H9 (cell line): ENCODE measurements at regions not wholly inside any gene's neighbourhood (a gene's known extent, or its start where the extent isn't known, plus 50 kb on each side); places are given as distances from the start of the nearest gene placed in this dataset.

ENCODE experiments used
- DNase-seq: peaks from one replicate; pipeline ENCODE4 v3.0.0-alpha.2; 2017
- H2AFZ ChIP-seq: one replicate; pipeline ENCODE4 v1.6.1; 2013; ENCODE audit warnings: mild to moderate bottlenecking, low read length, control low read depth, moderate library complexity
- H2AK5ac ChIP-seq: 2 replicates; pipeline ENCODE4 v1.6.1; 2013; ENCODE audit warnings: low read length, control low read depth, mixed read lengths; ENCODE audit not compliant: insufficient read length
- H2BK120ac ChIP-seq: one replicate; pipeline ENCODE4 v1.6.1; 2013; ENCODE audit warnings: low read depth, mild to moderate bottlenecking, low read length, control low read depth, inconsistent platforms; ENCODE audit not compliant: poor library complexity, severe bottlenecking
- H2BK12ac ChIP-seq: 2 replicates; pipeline ENCODE4 v1.6.1; 2013; ENCODE audit warnings: low read length, control low read depth, mixed read lengths, low read depth; ENCODE audit not compliant: insufficient read length
- H2BK15ac ChIP-seq: 2 replicates; pipeline ENCODE4 v1.6.1; 2013; ENCODE audit warnings: low read depth, low read length, control low read depth
- H2BK20ac ChIP-seq: one replicate; pipeline ENCODE4 v1.6.1; 2013; ENCODE audit warnings: low read depth, mild to moderate bottlenecking, low read length, control low read depth, inconsistent platforms; ENCODE audit not compliant: poor library complexity, severe bottlenecking
- H2BK5ac ChIP-seq: 2 replicates; pipeline ENCODE4 v1.6.1; 2013; ENCODE audit warnings: low read length, control low read depth, mixed read lengths; ENCODE audit not compliant: insufficient read length
- H3K14ac ChIP-seq: 2 replicates; pipeline ENCODE4 v1.6.1; 2013; ENCODE audit warnings: low read length, control low read depth; ENCODE audit not compliant: insufficient read depth
- H3K18ac ChIP-seq: 2 replicates; pipeline ENCODE4 v1.6.1; 2013; ENCODE audit warnings: low read depth, mild to moderate bottlenecking, mixed read lengths, low read length, control low read depth; ENCODE audit not compliant: insufficient read length
- H3K23ac ChIP-seq: 2 replicates; pipeline ENCODE4 v1.6.1; 2013; ENCODE audit warnings: low read length, control low read depth, mixed read lengths, low read depth; ENCODE audit not compliant: insufficient read length
- H3K23me2 ChIP-seq: 2 replicates; pipeline ENCODE4 v1.6.1; 2013; ENCODE audit warnings: low read depth, mild to moderate bottlenecking, mixed read lengths, low read length, control low read depth; ENCODE audit not compliant: insufficient read length, poor library complexity, severe bottlenecking
- H3K27ac ChIP-seq: 2 replicates; pipeline ENCODE4 v1.5.1; 2013; ENCODE audit warnings: low read length, control low read depth, mixed read lengths, low read depth; ENCODE audit not compliant: insufficient read length
- H3K27me3 ChIP-seq: 2 replicates; pipeline ENCODE4 v1.6.1; 2013; ENCODE audit warnings: low read length, control low read depth, inconsistent platforms; ENCODE audit not compliant: insufficient read depth
- H3K4ac ChIP-seq: 2 replicates; pipeline ENCODE4 v1.6.1; 2013; ENCODE audit warnings: low read depth, mild to moderate bottlenecking, control low read depth, inconsistent platforms, low read length, moderate library complexity
- H3K4me1 ChIP-seq: 2 replicates; pipeline ENCODE4 v1.6.1; 2013; ENCODE audit warnings: low read length, control low read depth, inconsistent platforms; ENCODE audit not compliant: insufficient read depth
- H3K4me2 ChIP-seq: 2 replicates; pipeline ENCODE4 v1.6.1; 2013; ENCODE audit warnings: low read length, control low read depth, mixed read lengths; ENCODE audit not compliant: insufficient read length, insufficient read depth
- H3K56ac ChIP-seq: 2 replicates; pipeline ENCODE4 v1.6.1; 2013; ENCODE audit warnings: low read depth, mild to moderate bottlenecking, mixed read lengths, low read length, control low read depth; ENCODE audit not compliant: insufficient read length
- H3K79me1 ChIP-seq: 2 replicates; pipeline ENCODE4 v1.6.1; 2013; ENCODE audit warnings: low read depth, mild to moderate bottlenecking, moderate library complexity, low read length, control low read depth, inconsistent platforms; ENCODE audit not compliant: insufficient read depth, poor library complexity, severe bottlenecking
- H3K79me2 ChIP-seq: 2 replicates; pipeline ENCODE4 v1.6.1; 2013; ENCODE audit warnings: low read length, control low read depth, inconsistent platforms; ENCODE audit not compliant: insufficient read depth
- H3K9ac ChIP-seq: 2 replicates; pipeline ENCODE4 v1.6.1; 2013; ENCODE audit warnings: low read length, control low read depth, mixed read lengths; ENCODE audit not compliant: insufficient read length; ENCODE audit errors: extremely low read depth
- H3K9me3 ChIP-seq: one replicate; pipeline ENCODE4 v1.6.1; 2013; ENCODE audit warnings: low read depth, low read length, inconsistent platforms; ENCODE audit not compliant: control insufficient read depth
- H3T11ph ChIP-seq: one replicate; pipeline ENCODE4 v1.6.1; 2013; ENCODE audit warnings: mild to moderate bottlenecking, low read length, control low read depth, inconsistent platforms
- H4K20me1 ChIP-seq: one replicate; pipeline ENCODE4 v1.6.1; 2013; ENCODE audit not compliant: control insufficient read depth, insufficient read length, insufficient read depth
- H4K5ac ChIP-seq: 2 replicates; pipeline ENCODE4 v1.6.1; 2013; ENCODE audit warnings: low read depth, mild to moderate bottlenecking, mixed read lengths, low read length, control low read depth; ENCODE audit not compliant: insufficient read length
- H4K8ac ChIP-seq: replicated peaks from 2 replicates; pipeline ENCODE4 v1.6.1; 2013; ENCODE audit warnings: low read length, control low read depth, mixed read lengths, low read depth; ENCODE audit not compliant: insufficient read length
- H4K91ac ChIP-seq: 2 replicates; pipeline ENCODE4 v1.6.1; 2013; ENCODE audit warnings: low read depth, mild to moderate bottlenecking, moderate library complexity, mixed read lengths, low read length, control low read depth; ENCODE audit not compliant: insufficient read length
- H3K27ac Mint-ChIP-seq, 3 experiments: 2 replicates in 2 of 3; 3 replicates in 1 of 3; pipeline ENCODE4 v1.8.0; 2020 to 2021; ENCODE audit warnings: mixed read lengths in 3 of 3, mild to moderate bottlenecking in 1 of 3, moderate library complexity in 1 of 3
- H3K27me3 Mint-ChIP-seq: 2 replicates; pipeline ENCODE4 v1.8.0; 2021; ENCODE audit warnings: low read depth, mild to moderate bottlenecking, moderate library complexity, mixed read lengths
- H3K36me3 Mint-ChIP-seq, 3 experiments: 2 replicates in 2 of 3; 3 replicates in 1 of 3; pipeline ENCODE4 v1.8.0; 2020 to 2021; ENCODE audit warnings: low read depth in 3 of 3, mixed read lengths in 3 of 3; ENCODE audit not compliant: insufficient read depth in 1 of 3
- H3K4me1 Mint-ChIP-seq, 2 experiments: 2 replicates each; pipeline ENCODE4 v1.8.0; 2020; ENCODE audit warnings: mixed read lengths in 2 of 2
- H3K4me3 Mint-ChIP-seq, 2 experiments: 2 replicates in 1 of 2; 3 replicates in 1 of 2; pipeline ENCODE4 v1.8.0; 2020 to 2021; ENCODE audit warnings: mild to moderate bottlenecking in 2 of 2, mixed read lengths in 2 of 2, moderate library complexity in 1 of 2
- H3K9me3 Mint-ChIP-seq, 2 experiments: 2 replicates in 1 of 2; 3 replicates in 1 of 2; pipeline ENCODE4 v1.8.0; 2020; ENCODE audit warnings: mild to moderate bottlenecking in 2 of 2, mixed read lengths in 2 of 2, moderate library complexity in 1 of 2
- WGBS: extraction: QIAGEN DNeasy Blood & Tissue Kit; methylation state at CpG from one replicate; pipeline ENCODE4 v1.1.7; 2013; ENCODE audit warnings: missing lambda C conversion rate, low lambda C conversion rate, mixed read lengths; ENCODE audit not compliant: insufficient read length; ENCODE audit errors: extremely low coverage; 5-methylcytosine and 5-hydroxymethylcytosine counted together
- TF ChIP-seq, protein P1 (sequence below): fragments of 200-600 bp; sonication (generic); conservative IDR thresholded peaks from 3 replicates; pipeline ENCODE4 v1.8.0; 2021; ENCODE audit warnings: antibody characterized with exemption, mild to moderate bottlenecking

DNA sequence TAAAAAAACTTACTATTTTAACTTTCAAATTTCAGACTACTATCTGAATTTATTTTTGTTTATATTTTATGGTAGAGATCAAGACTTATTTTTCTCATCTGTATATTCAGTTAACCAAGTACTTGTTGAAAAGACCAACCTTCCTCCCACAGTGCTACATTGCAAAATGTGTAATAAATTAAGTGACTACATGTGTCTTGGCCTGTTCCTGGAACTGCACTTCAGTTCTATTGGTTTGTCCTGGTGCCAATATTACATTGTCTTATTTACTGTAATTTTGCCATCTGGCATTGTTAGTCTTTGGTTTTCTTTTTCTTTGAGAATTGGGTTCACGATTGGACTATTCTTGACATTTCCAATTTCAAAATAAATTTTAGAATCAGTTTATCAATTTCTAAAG is 138.4 kb upstream of the KCNMB2 start:
- H4K5ac ChIP-seq = no peak overlapping the region
- H2BK120ac ChIP-seq = no peak overlapping the region
- WGBS = no CpG with 5 or more reads among the region's 1 CpG
- H4K91ac ChIP-seq = no peak overlapping the region
- DNase-seq = no peak
- H2AK5ac ChIP-seq = no peak overlapping the region
- H2BK5ac ChIP-seq = no peak overlapping the region
- H3K36me3 Mint-ChIP-seq = no peaks in the 10 kb centered on the region
- no peak overlapping the region for H3K23ac ChIP-seq
- no peak overlapping the region for H3K18ac ChIP-seq
- no peak overlapping the region for H2AFZ ChIP-seq
- no peaks in the 10 kb centered on the region for H3K9me3 Mint-ChIP-seq
- TF ChIP-seq, protein P1, sequence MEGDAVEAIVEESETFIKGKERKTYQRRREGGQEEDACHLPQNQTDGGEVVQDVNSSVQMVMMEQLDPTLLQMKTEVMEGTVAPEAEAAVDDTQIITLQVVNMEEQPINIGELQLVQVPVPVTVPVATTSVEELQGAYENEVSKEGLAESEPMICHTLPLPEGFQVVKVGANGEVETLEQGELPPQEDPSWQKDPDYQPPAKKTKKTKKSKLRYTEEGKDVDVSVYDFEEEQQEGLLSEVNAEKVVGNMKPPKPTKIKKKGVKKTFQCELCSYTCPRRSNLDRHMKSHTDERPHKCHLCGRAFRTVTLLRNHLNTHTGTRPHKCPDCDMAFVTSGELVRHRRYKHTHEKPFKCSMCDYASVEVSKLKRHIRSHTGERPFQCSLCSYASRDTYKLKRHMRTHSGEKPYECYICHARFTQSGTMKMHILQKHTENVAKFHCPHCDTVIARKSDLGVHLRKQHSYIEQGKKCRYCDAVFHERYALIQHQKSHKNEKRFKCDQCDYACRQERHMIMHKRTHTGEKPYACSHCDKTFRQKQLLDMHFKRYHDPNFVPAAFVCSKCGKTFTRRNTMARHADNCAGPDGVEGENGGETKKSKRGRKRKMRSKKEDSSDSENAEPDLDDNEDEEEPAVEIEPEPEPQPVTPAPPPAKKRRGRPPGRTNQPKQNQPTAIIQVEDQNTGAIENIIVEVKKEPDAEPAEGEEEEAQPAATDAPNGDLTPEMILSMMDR = no peak
- H3K4ac ChIP-seq = no peak overlapping the region
- no peak overlapping the region for H3K9ac ChIP-seq
- no peak overlapping the region for H2BK20ac ChIP-seq
- no peaks in the 10 kb centered on the region for H3K9me3 ChIP-seq
- no peak overlapping the region for H2BK15ac ChIP-seq
- no peak overlapping the region for H4K8ac ChIP-seq
- no peaks in the 10 kb centered on the region for H3K23me2 ChIP-seq
- no peak overlapping the region for H2BK12ac ChIP-seq
- no peaks in the 10 kb centered on the region for H4K20me1 ChIP-seq
- no peaks in the 10 kb centered on the region for H3K79me1 ChIP-seq
- no peaks in the 10 kb centered on the region for H3K27me3 Mint-ChIP-seq
- H3K27me3 ChIP-seq = no peaks in the 10 kb centered on the region
- no peak overlapping the region for H3K4me2 ChIP-seq
- no peak overlapping the region for H3K4me3 Mint-ChIP-seq
- H3K27ac Mint-ChIP-seq = no peak overlapping the region
- no peak overlapping the region for H3T11ph ChIP-seq
- no peaks in the 10 kb centered on the region for H3K4me1 Mint-ChIP-seq
- H3K56ac ChIP-seq = no peak overlapping the region
- no peaks in the 10 kb centered on the region for H3K79me2 ChIP-seq
- H3K14ac ChIP-seq = no peak overlapping the region
- H3K27ac ChIP-seq = no peak overlapping the region
- H3K4me1 ChIP-seq = no peaks in the 10 kb centered on the region
